CD4-positive, alpha-beta memory T cell (primary cell): ENCODE measurements at regions not wholly inside any gene's neighbourhood (a gene's known extent, or its start where the extent isn't known, plus 50 kb on each side); places are given as distances from the start of the nearest gene placed in this dataset.
"Not testable (repeated sequence)": the region's sequence is repeated elsewhere in the genome, so short reads cannot be mapped to it uniquely, and the experiment has no call there.

Experiments
- CTCF ChIA-PET: fragments of 350-600 bp; sonication (Branson Sonifier 250); formaldehyde crosslinking; loops from one replicate; lab custom pipeline; 2021; ENCODE audit warnings: inconsistent platforms; ENCODE audit not compliant: partially characterized antibody; lab: Charles Lee
- POLR2A ChIA-PET: fragments of 350-600 bp; sonication (Branson Sonifier 250); formaldehyde crosslinking; loops from one replicate; lab custom pipeline; 2021; ENCODE audit not compliant: partially characterized antibody; lab: Charles Lee
- DNase-seq, 5 donors: peaks; one replicate each; pipeline versions ENCODE4 v3.0.0 to v3.0.0-alpha.2; 2020 to 2022; ENCODE audit warnings: mixed read lengths in 1 of 5
- H3K27ac ChIP-seq: one replicate; pipeline ENCODE4 v1.7.0; 2013; ENCODE audit warnings: low read depth, low read length
- H3K27me3 ChIP-seq: 2 replicates; pipeline ENCODE4 v1.7.0; 2013; ENCODE audit warnings: mild to moderate bottlenecking, low read length, moderate library complexity; ENCODE audit not compliant: insufficient read depth
- H3K36me3 ChIP-seq: 2 replicates; pipeline ENCODE4 v1.7.0; 2013; ENCODE audit warnings: mild to moderate bottlenecking, low read length, moderate library complexity; ENCODE audit not compliant: insufficient read depth
- H3K4me1 ChIP-seq: 2 replicates; pipeline ENCODE4 v1.7.0; 2013; ENCODE audit warnings: mild to moderate bottlenecking, low read length, moderate library complexity; ENCODE audit not compliant: insufficient read depth
- H3K4me3 ChIP-seq, 2 donors: one replicate each; pipeline ENCODE4 v1.7.0; 2013; ENCODE audit warnings: low read length in 2 of 2, mild to moderate bottlenecking in 1 of 2
- H3K9me3 ChIP-seq, 2 donors: one replicate each; pipeline ENCODE4 v1.7.0; 2013; ENCODE audit warnings: low read length in 2 of 2, control low read depth in 1 of 2; ENCODE audit not compliant: control insufficient read depth in 1 of 2
- H3K27ac Mint-ChIP-seq, 7 donors: one replicate each; pipeline ENCODE4 v1.8.0; 2020 to 2021; ENCODE audit warnings: mixed read lengths in 7 of 7, mild to moderate bottlenecking in 6 of 7, inconsistent platforms in 3 of 7, moderate library complexity in 3 of 7
- H3K27me3 Mint-ChIP-seq, 2 donors: one replicate each; pipeline ENCODE4 v1.8.0; 2020 to 2021; ENCODE audit warnings: mixed read lengths in 2 of 2
- H3K36me3 Mint-ChIP-seq, 2 donors: one replicate each; pipeline ENCODE4 v1.8.0; 2020 to 2021; ENCODE audit warnings: mixed read lengths in 2 of 2, inconsistent platforms in 1 of 2, mild to moderate bottlenecking in 1 of 2
- H3K4me1 Mint-ChIP-seq, 4 donors: one replicate each; pipeline ENCODE4 v1.8.0; 2020 to 2021; ENCODE audit warnings: mixed read lengths in 4 of 4, mild to moderate bottlenecking in 1 of 4
- H3K4me3 Mint-ChIP-seq, 8 donors: one replicate each; pipeline ENCODE4 v1.8.0; 2020 to 2021; ENCODE audit warnings: mixed read lengths in 8 of 8, mild to moderate bottlenecking in 7 of 8, moderate library complexity in 6 of 8, inconsistent platforms in 3 of 8
- H3K9me3 Mint-ChIP-seq, 8 donors: one replicate each; pipeline ENCODE4 v1.8.0; 2020 to 2021; ENCODE audit warnings: mixed read lengths in 8 of 8, mild to moderate bottlenecking in 5 of 8, inconsistent platforms in 3 of 8, moderate library complexity in 1 of 8
- intact Hi-C: fragments of 100-400 bp; cut with micrococcal nuclease; formaldehyde crosslinking; loops from one replicate; pipeline ENCODE4 v1.15.1; 2023

- H3K9me3 ChIP-seq: no peaks in the 10 kb centered on the region
- Mint-ChIP-seq H3K4me3 (no peak overlapping the region), H3K9me3 (peaks cover 2 to 12% (median 7%) of the 10 kb centered on the region in 8 donors), H3K27ac (no peak overlapping the region), H3K36me3 (no peaks in the 10 kb centered on the region), H3K27me3 (no peaks in the 10 kb centered on the region), H3K4me1 (peaks cover 0 to 2% (median 0%) of the 10 kb centered on the region in 4 donors)
- no peak overlapping the region for H3K4me3 ChIP-seq
- no peaks in the 10 kb centered on the region for H3K4me1 ChIP-seq
- ChIA-PET POLR2A (no interaction called here), CTCF (no interaction called here)
- no peaks in the 10 kb centered on the region for H3K27me3 ChIP-seq
- H3K27ac ChIP-seq: no peak overlapping the region
- no peaks in the 10 kb centered on the region for H3K36me3 ChIP-seq
- no peak for DNase-seq
- intact Hi-C loops: no loop called here
Observed at GRCh38 chr5:2866662-2867372, 115.3 kb upstream of the IRX2 start.

GRCh38 chr5:2865856-2866255 is 114.4 kb upstream of the IRX2 start:
- intact Hi-C loops: no loop called here
- H3K4me1 ChIP-seq: no peaks in the 10 kb centered on the region
- Mint-ChIP-seq H3K36me3 (no peaks in the 10 kb centered on the region), H3K4me3 (no peak overlapping the region), H3K4me1 (peaks cover 0 to 2% (median 0%) of the 10 kb centered on the region in 4 donors), H3K27me3 (no peaks in the 10 kb centered on the region), H3K27ac (no peak overlapping the region), H3K9me3 (peaks cover 2 to 14% (median 7%) of the 10 kb centered on the region in 8 donors)
- H3K9me3 ChIP-seq: no peaks in the 10 kb centered on the region
- H3K4me3 ChIP-seq: no peak overlapping the region
- no peak overlapping the region for H3K27ac ChIP-seq
- CTCF ChIA-PET: no interaction called here
- H3K36me3 ChIP-seq: no peaks in the 10 kb centered on the region
- no peak for DNase-seq
- H3K27me3 ChIP-seq: no peaks in the 10 kb centered on the region
- POLR2A ChIA-PET: no interaction called here

- Mint-ChIP-seq H3K9me3 (peaks cover 0 to 15% (median 5%) of the 10 kb centered on the region in 8 donors), H3K27ac (no peak overlapping the region), H3K4me1 (peaks cover 0 to 2% (median 0%) of the 10 kb centered on the region in 4 donors), H3K36me3 (no peaks in the 10 kb centered on the region), H3K4me3 (no peak overlapping the region), H3K27me3 (no peaks in the 10 kb centered on the region)
- intact Hi-C loops: no loop called here
- no peaks in the 10 kb centered on the region for H3K27me3 ChIP-seq
- CTCF ChIA-PET: no interaction called here
- no peaks in the 10 kb centered on the region for H3K9me3 ChIP-seq
- POLR2A ChIA-PET: no interaction called here
- H3K4me1 ChIP-seq: no peaks in the 10 kb centered on the region
- no peak for DNase-seq
- H3K27ac ChIP-seq: no peak overlapping the region
- no peaks in the 10 kb centered on the region for H3K36me3 ChIP-seq
- no peak overlapping the region for H3K4me3 ChIP-seq
Observed at GRCh38 chr5:2864515-2865105, 113.1 kb upstream of the IRX2 start.

GRCh38 chr5:2863675-2864433 is 112.4 kb upstream of the IRX2 start:
- no peaks in the 10 kb centered on the region for H3K27me3 ChIP-seq
- CTCF ChIA-PET: no interaction called here
- no peaks in the 10 kb centered on the region for H3K36me3 ChIP-seq
- no peak overlapping the region for H3K27ac ChIP-seq
- Mint-ChIP-seq H3K9me3 (peaks cover 0 to 15% (median 5%) of the 10 kb centered on the region in 8 donors), H3K4me1 (peaks cover 0 to 2% (median 0%) of the 10 kb centered on the region in 4 donors), H3K4me3 (no peak overlapping the region), H3K27ac (no peak overlapping the region), H3K27me3 (no peaks in the 10 kb centered on the region), H3K36me3 (no peaks in the 10 kb centered on the region)
- no peak for DNase-seq
- H3K4me1 ChIP-seq: no peaks in the 10 kb centered on the region
- no peaks in the 10 kb centered on the region for H3K9me3 ChIP-seq
- H3K4me3 ChIP-seq: no peak overlapping the region
- POLR2A ChIA-PET: no interaction called here
- intact Hi-C loops: no loop called here

- Mint-ChIP-seq H3K4me3 (no peak overlapping the region), H3K27ac (no peak overlapping the region), H3K4me1 (peaks cover 0 to 2% (median 0%) of the 10 kb centered on the region in 4 donors), H3K36me3 (no peaks in the 10 kb centered on the region), H3K27me3 (no peaks in the 10 kb centered on the region), H3K9me3 (peaks cover 0 to 13% (median 5%) of the 10 kb centered on the region in 8 donors)
- no peak for DNase-seq
- Histone ChIP-seq H3K27me3 (no peaks in the 10 kb centered on the region), H3K27ac (no peak overlapping the region), H3K9me3 (no peaks in the 10 kb centered on the region), H3K4me3 (no peak overlapping the region), H3K36me3 (no peaks in the 10 kb centered on the region), H3K4me1 (no peaks in the 10 kb centered on the region)
- ChIA-PET CTCF (no interaction called here), POLR2A (no interaction called here)
- intact Hi-C loops: no loop called here
Observed at GRCh38 chr5:2863133-2863532, 111.7 kb upstream of the IRX2 start.

GRCh38 chr5:2862176-2862575 is 110.7 kb upstream of the IRX2 start:
- H3K4me1 Mint-ChIP-seq, H3K27ac ChIP-seq, H3K4me3 ChIP-seq, DNase-seq, POLR2A ChIA-PET, H3K9me3 ChIP-seq, H3K4me1 ChIP-seq, CTCF ChIA-PET, H3K27ac Mint-ChIP-seq, H3K36me3 ChIP-seq, intact Hi-C loops, H3K27me3 ChIP-seq, H3K4me3 Mint-ChIP-seq, H3K36me3 Mint-ChIP-seq, H3K27me3 Mint-ChIP-seq: not testable (repeated sequence)
- peaks cover 0 to 13% (median 5%) of the 10 kb centered on the region in 8 donors for H3K9me3 Mint-ChIP-seq

GRCh38 chr5:2861605-2862004 is 110.1 kb upstream of the IRX2 start:
- intact Hi-C loops: no loop called here
- ChIA-PET CTCF (no interaction called here), POLR2A (no interaction called here)

More at GRCh38 chr5:2861605-2862004, 110.1 kb upstream of the IRX2 start:
- peaks cover 0 to 13% (median 4%) of the 10 kb centered on the region in 8 donors for H3K9me3 Mint-ChIP-seq
- H3K4me3 ChIP-seq: no peak overlapping the region
- no peaks in the 10 kb centered on the region for H3K27me3 Mint-ChIP-seq
- peaks cover 0 to 2% (median 0%) of the 10 kb centered on the region in 4 donors for H3K4me1 Mint-ChIP-seq
- H3K4me3 Mint-ChIP-seq: no peak overlapping the region
- no peaks in the 10 kb centered on the region for H3K9me3 ChIP-seq
- H3K27ac ChIP-seq: no peak overlapping the region
- no peak overlapping the region for H3K27ac Mint-ChIP-seq
- H3K36me3 Mint-ChIP-seq: no peaks in the 10 kb centered on the region
- DNase-seq: no peak
- no peaks in the 10 kb centered on the region for H3K4me1 ChIP-seq
- H3K27me3 ChIP-seq: no peaks in the 10 kb centered on the region
- H3K36me3 ChIP-seq: no peaks in the 10 kb centered on the region
